SK-N-SH (cell line): ENCODE measurements at regions not wholly inside any gene's neighbourhood (a gene's known extent, or its start where the extent isn't known, plus 50 kb on each side); places are given as distances from the start of the nearest gene placed in this dataset.

ENCODE experiments used
- CTCF ChIA-PET: fragments of 300-600, 350-600 bp; formaldehyde crosslinking; extraction: SDS; loops from one replicate; lab custom pipeline; 2021; lab: Yijun Ruan, JAX
- POLR2A ChIA-PET: fragments of 350-600 bp; sonication (Branson Sonifier 250); formaldehyde crosslinking; extraction: SDS; loops from one replicate; lab custom pipeline; 2020; ENCODE audit warnings: antibody characterized with exemption, inconsistent platforms; lab: Yijun Ruan, JAX
- DNase-seq: peaks from one replicate; pipeline ENCODE4 v3.0.0; 2012
- H2AFZ ChIP-seq: fragments of 200-600 bp; sonication (generic); 2 replicates; pipeline ENCODE4 v1.8.1; 2016; ENCODE audit warnings: antibody characterized with exemption, mild to moderate bottlenecking, low read depth
- H3F3A ChIP-seq: fragments of 200-600 bp; sonication (generic); replicated peaks from 2 replicates; pipeline ENCODE3; 2016; ENCODE audit warnings: antibody characterized with exemption, mild to moderate bottlenecking; ENCODE audit not compliant: insufficient read depth
- H3K27ac ChIP-seq, 2 experiments: fragments of 200-500 bp in 1 of 2; fragments of 200-600 bp in 1 of 2; sonication (Bioruptor generic) in 1 of 2; sonication (generic), shearing (Covaris generic) in 1 of 2; 2 replicates each; pipeline versions ENCODE4 v1.5.1 to v1.6.1; 2014 to 2016; ENCODE audit warnings: low read depth in 2 of 2, inconsistent platforms in 1 of 2, low read length in 1 of 2, mild to moderate bottlenecking in 1 of 2, mixed read lengths in 1 of 2
- H3K27me3 ChIP-seq: fragments of 200-600 bp; sonication (generic), shearing (Covaris generic); 2 replicates; pipeline ENCODE4 v1.6.1; 2016; ENCODE audit warnings: mixed run types; ENCODE audit not compliant: insufficient read depth
- H3K36me3 ChIP-seq, 2 experiments: fragments of 200-500 bp in 1 of 2; fragments of 200-600 bp in 1 of 2; sonication (Bioruptor generic) in 1 of 2; sonication (generic) in 1 of 2; replicated peaks in 1 of 2; 2 replicates each; pipeline versions ENCODE3 to v1.5.1; 2014 to 2016; ENCODE audit warnings: low read length in 1 of 2, mild to moderate bottlenecking in 1 of 2; ENCODE audit not compliant: insufficient read depth in 2 of 2, control insufficient read depth in 1 of 2
- H3K4me1 ChIP-seq, 2 experiments: fragments of 200-500 bp in 1 of 2; fragments of 200-600 bp in 1 of 2; sonication (Bioruptor generic) in 1 of 2; sonication (generic), shearing (Covaris generic) in 1 of 2; 2 replicates each; pipeline versions ENCODE4 v1.5.1 to v1.6.1; 2014 to 2016; ENCODE audit warnings: low read depth in 1 of 2, low read length in 1 of 2, mixed run types in 1 of 2; ENCODE audit not compliant: insufficient read depth in 2 of 2, control insufficient read depth in 1 of 2
- H3K4me2 ChIP-seq: fragments of 200-600 bp; sonication (generic), shearing (Covaris generic); 2 replicates; pipeline ENCODE4 v1.6.1; 2017; ENCODE audit warnings: mixed run types
- H3K4me3 ChIP-seq, 2 experiments: fragments of 200-500 bp in 1 of 2; fragments of 200-600 bp in 1 of 2; sonication (Bioruptor generic) in 1 of 2; sonication (generic), shearing (Covaris generic) in 1 of 2; 2 replicates each; pipeline versions ENCODE4 v1.5.1 to v1.8.1; 2014 to 2016; ENCODE audit warnings: low read depth in 2 of 2, inconsistent platforms in 1 of 2, low read length in 1 of 2, mild to moderate bottlenecking in 1 of 2, mixed read lengths in 1 of 2, moderate library complexity in 1 of 2
- H3K79me2 ChIP-seq: fragments of 200-600 bp; sonication (generic); 2 replicates; pipeline ENCODE4 v1.8.1; 2017; ENCODE audit warnings: mild to moderate bottlenecking; ENCODE audit not compliant: insufficient read depth
- H3K9ac ChIP-seq: fragments of 200-600 bp; sonication (generic); 2 replicates; pipeline ENCODE4 v1.6.1; 2017; ENCODE audit warnings: mixed run types
- H3K9me2 ChIP-seq: fragments of 200-600 bp; sonication (generic); 2 replicates; pipeline ENCODE4 v1.6.1; 2017; ENCODE audit warnings: mixed run types
- H3K9me3 ChIP-seq: fragments of 200-600 bp; sonication (generic); 2 replicates; pipeline ENCODE4 v1.6.1; 2017; ENCODE audit warnings: mixed run types, mild to moderate bottlenecking, moderate library complexity
- H4K20me1 ChIP-seq: fragments of 200-600 bp; sonication (generic); 2 replicates; pipeline ENCODE4 v1.6.1; 2017; ENCODE audit warnings: mild to moderate bottlenecking, mixed run types; ENCODE audit not compliant: insufficient read depth
- CHD2 ChIP-seq: fragments of 150-350 bp; IDR thresholded peaks from 2 replicates; pipeline ENCODE4 v1.6.1; 2018; ENCODE audit warnings: low read length; ENCODE audit not compliant: partially characterized antibody
- EP300 ChIP-seq, 2 experiments: IDR thresholded peaks; 2 replicates each; pipeline versions ENCODE4 v1.4.0 to v1.6.1; 2012; ENCODE audit warnings: borderline replicate concordance in 1 of 2, low read depth in 1 of 2, low read length in 1 of 2
- EZH2phosphoT487 ChIP-seq: fragments of 200-600 bp; sonication (generic); IDR thresholded peaks from 2 replicates; pipeline ENCODE4 v1.6.1; 2017; ENCODE audit warnings: low read depth, mixed run types, mild to moderate bottlenecking, antibody characterized with exemption, moderate library complexity, borderline replicate concordance
- JUND ChIP-seq: IDR thresholded peaks from 2 replicates; pipeline ENCODE4 v1.4.0; 2012
- MAX ChIP-seq: IDR thresholded peaks from 2 replicates; pipeline ENCODE4 v1.4.0; 2012; ENCODE audit warnings: low read depth
- NFIC ChIP-seq: IDR thresholded peaks from 2 replicates; pipeline ENCODE4 v1.4.0; 2012; ENCODE audit warnings: borderline replicate concordance
- POLR2AphosphoS5 ChIP-seq: IDR thresholded peaks from 2 replicates; pipeline ENCODE4 v1.6.1; 2012; ENCODE audit warnings: low read depth, low read length
- RAD21 ChIP-seq: IDR thresholded peaks from 2 replicates; pipeline ENCODE4 v1.6.1; 2012; ENCODE audit warnings: mild to moderate bottlenecking, low read length
- RCOR1 ChIP-seq: fragments of 150-350 bp; IDR thresholded peaks from 2 replicates; pipeline ENCODE4 v1.6.1; 2017; ENCODE audit warnings: antibody characterized with exemption, low read length
- REST ChIP-seq: IDR thresholded peaks from 2 replicates; pipeline ENCODE4 v1.6.1; 2012; ENCODE audit warnings: mild to moderate bottlenecking, low read depth, low read length, moderate library complexity
- RFX5 ChIP-seq: IDR thresholded peaks from 2 replicates; pipeline ENCODE4 v1.6.1; 2012; ENCODE audit warnings: mild to moderate bottlenecking, improper control_type of control experiment, low read length
- SIN3A ChIP-seq: IDR thresholded peaks from 2 replicates; pipeline ENCODE4 v1.6.1; 2012; ENCODE audit warnings: low read depth, mild to moderate bottlenecking, low read length, moderate library complexity, borderline replicate concordance
- TCF12 ChIP-seq: IDR thresholded peaks from 2 replicates; pipeline ENCODE4 v1.4.0; 2012
- USF2 ChIP-seq: fragments of 150-350 bp; IDR thresholded peaks from 2 replicates; pipeline ENCODE4 v1.6.1; 2017; ENCODE audit warnings: antibody characterized with exemption, low read length, low read depth, borderline replicate concordance
- YY1 ChIP-seq: IDR thresholded peaks from 2 replicates; pipeline ENCODE4 v1.4.0; 2012; ENCODE audit warnings: low read depth, mild to moderate bottlenecking
- WGBS: methylation state at CpG from one replicate; pipeline ENCODE4 v1.1.6; 2017; ENCODE audit warnings: low lambda C conversion rate; 5-methylcytosine and 5-hydroxymethylcytosine counted together
- TF ChIP-seq, protein P1 (sequence below): IDR thresholded peaks from 2 replicates; pipeline ENCODE4; 2012
- TF ChIP-seq, protein P2 (sequence below): fragments of 150-350 bp; IDR thresholded peaks from 2 replicates; pipeline ENCODE4 v1.6.1; 2016; ENCODE audit warnings: mild to moderate bottlenecking, low read depth, low read length

DNA sequence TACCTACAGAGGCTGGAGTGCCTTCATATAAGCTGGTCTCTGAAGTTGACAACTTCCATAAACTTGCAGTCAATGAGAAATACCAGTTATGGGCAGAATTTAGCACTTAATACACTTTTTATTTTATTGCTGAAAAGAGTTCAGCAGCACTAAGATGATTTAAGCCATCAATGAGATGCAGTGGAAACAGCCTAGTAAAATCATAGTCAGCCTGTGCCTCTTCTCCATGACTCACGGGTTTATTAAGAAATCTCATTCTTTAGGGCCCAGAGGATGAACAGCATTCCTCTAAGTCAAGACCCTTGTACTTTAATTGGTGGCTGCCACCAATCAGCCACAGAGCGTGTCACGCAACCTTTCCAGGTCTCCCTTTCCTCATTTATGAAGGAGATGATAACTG lies 1357.9 kb upstream of the CELF4 start:
- Histone ChIP-seq H3K4me1 (no peaks in the 10 kb centered on the region), H2AFZ (no peak overlapping the region), H3K9me3 (no peaks in the 10 kb centered on the region), H3F3A (no peaks in the 10 kb centered on the region), H3K27ac (no peak overlapping the region), H3K27me3 (no peaks in the 10 kb centered on the region), H3K9me2 (no peaks in the 10 kb centered on the region), H3K9ac (no peak overlapping the region), H3K4me3 (no peak overlapping the region), H3K79me2 (no peaks in the 10 kb centered on the region)
- POLR2A ChIA-PET = no interaction called here
- DNase-seq = no peak
- 52% methylated on average over 3 of the region's 3 CpGs for WGBS
- TF ChIP-seq YY1 = no peak
- TF ChIP-seq RFX5 = no peak
- TF ChIP-seq, protein P1, sequence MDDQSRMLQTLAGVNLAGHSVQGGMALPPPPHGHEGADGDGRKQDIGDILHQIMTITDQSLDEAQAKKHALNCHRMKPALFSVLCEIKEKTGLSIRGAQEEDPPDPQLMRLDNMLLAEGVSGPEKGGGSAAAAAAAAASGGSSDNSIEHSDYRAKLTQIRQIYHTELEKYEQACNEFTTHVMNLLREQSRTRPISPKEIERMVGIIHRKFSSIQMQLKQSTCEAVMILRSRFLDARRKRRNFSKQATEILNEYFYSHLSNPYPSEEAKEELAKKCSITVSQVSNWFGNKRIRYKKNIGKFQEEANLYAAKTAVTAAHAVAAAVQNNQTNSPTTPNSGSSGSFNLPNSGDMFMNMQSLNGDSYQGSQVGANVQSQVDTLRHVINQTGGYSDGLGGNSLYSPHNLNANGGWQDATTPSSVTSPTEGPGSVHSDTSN = no peak
- no peak for TF ChIP-seq REST
- no peak for TF ChIP-seq CHD2
- TF ChIP-seq JUND = no peak
- TF ChIP-seq NFIC = no peak
- TF ChIP-seq, all 33 proteins: peak for 0
- Histone ChIP-seq H4K20me1 (no peaks in the 10 kb centered on the region), H3K36me3 (no peaks in the 10 kb centered on the region), H3K4me2 (no peak overlapping the region)
- CTCF ChIA-PET = no interaction called here

GRCh38 chr18:38923126-38923525 lies 1357.5 kb upstream of the CELF4 start:
- no peaks in the 10 kb centered on the region for H3K9me2 ChIP-seq
- H3K9ac ChIP-seq = no peak overlapping the region
- H3K36me3 ChIP-seq = no peaks in the 10 kb centered on the region
- no peak overlapping the region for H3K27ac ChIP-seq
- ChIA-PET POLR2A (no interaction called here), CTCF (no interaction called here)
- no peaks in the 10 kb centered on the region for H3K9me3 ChIP-seq
- H4K20me1 ChIP-seq = no peaks in the 10 kb centered on the region
- H3K4me1 ChIP-seq = no peaks in the 10 kb centered on the region
- H3K4me2 ChIP-seq = no peak overlapping the region
- DNase-seq = no peak
- no peaks in the 10 kb centered on the region for H3F3A ChIP-seq
- H2AFZ ChIP-seq = no peak overlapping the region
- WGBS = 0% methylated on average over 1 of the region's 1 CpG
- no peak overlapping the region for H3K4me3 ChIP-seq
- H3K79me2 ChIP-seq = no peaks in the 10 kb centered on the region
- H3K27me3 ChIP-seq = no peaks in the 10 kb centered on the region
- TF ChIP-seq EP300 (IDR thresholded peaks at IDR 0.05; ENCODE audit: borderline replicate concordance in 1 of 2, low read depth in 1 of 2, low read length in 1 of 2) (no peak), RCOR1 (no peak), SIN3A (no peak), POLR2AphosphoS5 (no peak), MAX (no peak), EZH2phosphoT487 (no peak), RAD21 (no peak), USF2 (no peak), TCF12 (no peak)
- TF ChIP-seq, protein P2, sequence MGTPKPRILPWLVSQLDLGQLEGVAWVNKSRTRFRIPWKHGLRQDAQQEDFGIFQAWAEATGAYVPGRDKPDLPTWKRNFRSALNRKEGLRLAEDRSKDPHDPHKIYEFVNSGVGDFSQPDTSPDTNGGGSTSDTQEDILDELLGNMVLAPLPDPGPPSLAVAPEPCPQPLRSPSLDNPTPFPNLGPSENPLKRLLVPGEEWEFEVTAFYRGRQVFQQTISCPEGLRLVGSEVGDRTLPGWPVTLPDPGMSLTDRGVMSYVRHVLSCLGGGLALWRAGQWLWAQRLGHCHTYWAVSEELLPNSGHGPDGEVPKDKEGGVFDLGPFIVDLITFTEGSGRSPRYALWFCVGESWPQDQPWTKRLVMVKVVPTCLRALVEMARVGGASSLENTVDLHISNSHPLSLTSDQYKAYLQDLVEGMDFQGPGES = no peak
